ENCODE measurements at regions not wholly inside any gene's neighbourhood (a gene's known extent, or its start where the extent isn't known, plus 50 kb on each side); places are given as distances from the start of the nearest gene placed in this dataset.

DNA sequence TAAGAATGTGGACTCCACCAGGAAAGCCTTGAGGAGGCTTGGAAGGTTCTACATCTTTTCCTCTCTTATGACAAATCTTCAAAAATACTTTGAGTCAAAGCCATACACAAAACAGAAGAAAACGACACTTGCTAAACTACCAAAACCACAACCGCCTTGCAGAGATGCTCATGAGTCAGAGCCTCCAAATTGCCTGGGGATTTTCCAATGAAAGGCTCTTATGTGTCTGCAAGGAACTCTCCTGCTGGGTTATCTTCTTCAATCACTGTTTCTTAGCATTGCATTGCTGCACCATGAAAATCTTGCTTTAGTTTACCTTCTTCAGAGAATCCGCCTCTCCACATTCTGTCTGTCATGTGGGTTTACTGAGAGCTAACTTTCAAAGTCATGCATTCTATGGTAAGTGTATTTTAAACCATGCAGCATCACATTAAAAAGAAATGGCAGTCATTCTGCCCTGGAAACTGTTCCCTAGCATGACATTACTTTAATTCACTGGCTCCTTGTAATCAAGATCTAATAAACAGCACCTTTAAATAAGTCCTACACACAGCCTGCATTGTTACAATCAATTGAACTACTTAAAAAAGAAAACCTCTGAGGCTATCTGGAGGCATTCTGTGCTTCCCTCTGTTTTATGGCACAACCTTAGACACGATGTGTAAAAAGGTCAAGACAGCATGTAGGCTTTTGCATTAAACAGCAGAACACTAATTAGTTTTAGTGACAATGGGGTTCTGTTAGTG is 210.0 kb upstream of the FOXD3 start:
- no peak for TF ChIP-seq CTCF (IDR thresholded peaks at IDR 0.05)
- H3K4me3 Mint-ChIP-seq, result no peak overlapping the region
- H3K36me3 Mint-ChIP-seq (ENCODE audit: low read depth), result no peaks in the 10 kb centered on the region
- no peak overlapping the region for H3K27ac Mint-ChIP-seq
- no peaks in the 10 kb centered on the region for H3K4me1 Mint-ChIP-seq (ENCODE audit: low read depth)
- no peaks in the 10 kb centered on the region; the same call in 1 of the 2 replicates for H3K27me3 Mint-ChIP-seq (ENCODE audit: insufficient read depth)
- H3K9me3 Mint-ChIP-seq, result no peaks in the 10 kb centered on the region
- DNase-seq, result peak; percentile 37

GRCh38 chr1:63115527-63115926 is 206.8 kb upstream of the FOXD3 start:
- H3K27me3 Mint-ChIP-seq (ENCODE audit: insufficient read depth), result no peaks in the 10 kb centered on the region; the same call in 1 of the 2 replicates
- H3K4me1 Mint-ChIP-seq (ENCODE audit: low read depth), result no peaks in the 10 kb centered on the region

DNA sequence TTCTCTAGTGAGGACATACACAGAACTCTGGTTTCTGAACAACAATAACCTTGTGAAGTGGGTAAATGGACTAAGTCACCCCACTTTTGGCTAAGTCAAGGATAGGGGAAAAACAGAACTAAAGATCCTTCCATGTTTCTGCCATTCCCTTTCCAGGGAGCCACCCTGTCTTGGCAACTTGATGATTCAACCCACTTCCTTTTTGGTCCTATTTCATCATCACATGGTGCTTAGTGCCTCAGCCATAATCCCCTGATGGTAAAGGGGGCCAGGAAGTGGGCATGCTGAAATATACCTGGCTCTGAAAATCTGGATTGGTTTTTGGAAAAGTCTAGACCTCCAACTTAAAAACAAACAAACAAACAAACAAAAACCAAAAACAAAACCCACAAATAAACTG is 206.4 kb upstream of the FOXD3 start:
- Mint-ChIP-seq H3K4me1 (ENCODE audit: low read depth) (no peaks in the 10 kb centered on the region), H3K4me3 (no peak overlapping the region), H3K9me3 (no peaks in the 10 kb centered on the region; the same call in 1 of the 2 replicates), H3K27me3 (ENCODE audit: insufficient read depth) (no peaks in the 10 kb centered on the region; the same call in 1 of the 2 replicates), H3K36me3 (ENCODE audit: low read depth) (no peaks in the 10 kb centered on the region), H3K27ac (no peak overlapping the region)
- DNase-seq, result no peak
- no peak for TF ChIP-seq CTCF (IDR thresholded peaks at IDR 0.05)

More at GRCh38 chr1:63115527-63115926, 206.8 kb upstream of the FOXD3 start:
- no peak for DNase-seq
- Mint-ChIP-seq H3K27ac (no peak overlapping the region), H3K9me3 (no peaks in the 10 kb centered on the region; the same call in 1 of the 2 replicates), H3K36me3 (ENCODE audit: low read depth) (no peaks in the 10 kb centered on the region), H3K4me3 (no peak overlapping the region)
- TF ChIP-seq CTCF (IDR thresholded peaks at IDR 0.05), result no peak

DNA sequence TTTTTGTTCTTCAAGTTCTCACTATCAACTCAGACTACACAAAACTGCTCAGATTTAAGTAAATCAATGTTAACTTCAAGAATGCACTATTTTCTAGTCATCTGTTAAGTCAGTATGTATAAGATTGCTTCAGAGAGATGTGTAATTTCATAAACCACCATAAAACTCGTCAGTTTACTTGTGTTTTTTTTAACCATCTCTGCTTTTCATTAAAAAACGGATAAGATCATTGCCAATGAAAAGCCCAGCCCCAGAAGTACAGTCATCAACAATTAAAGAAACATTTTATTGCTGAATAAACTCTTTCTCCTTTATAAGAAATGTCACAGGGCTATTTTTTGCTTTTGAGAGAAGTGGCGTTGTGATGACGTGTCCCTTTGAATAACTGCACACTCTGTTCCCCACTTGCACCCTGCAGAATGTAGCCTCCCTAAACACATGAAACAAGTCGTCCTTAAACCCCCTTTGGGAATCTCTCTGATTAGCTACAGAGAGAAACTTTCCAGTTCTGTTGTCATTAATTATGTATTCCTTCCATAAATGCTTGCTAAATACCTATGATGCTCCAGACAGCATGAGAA is 202.7 kb upstream of the FOXD3 start:
- TF ChIP-seq CTCF (IDR thresholded peaks at IDR 0.05), result no peak
- Mint-ChIP-seq H3K36me3 (ENCODE audit: low read depth) (no peaks in the 10 kb centered on the region), H3K4me1 (ENCODE audit: low read depth) (peaks cover 3% of the 10 kb centered on the region), H3K27me3 (ENCODE audit: insufficient read depth) (peaks cover 2% of the 10 kb centered on the region; the same call in 1 of the 2 replicates), H3K27ac (no peak overlapping the region), H3K9me3 (no peaks in the 10 kb centered on the region; the same call in 1 of the 2 replicates), H3K4me3 (no peak overlapping the region)
- DNase-seq, result no peak

- Mint-ChIP-seq H3K4me3 (no peak overlapping the region; the same call in 1 of the 2 replicates), H3K27ac (no peak overlapping the region)
Measured at GRCh38 chr1:63122079-63122478, 200.3 kb upstream of the FOXD3 start.

More at GRCh38 chr1:63122079-63122478, 200.3 kb upstream of the FOXD3 start:
- Mint-ChIP-seq H3K4me1 (ENCODE audit: low read depth) (peaks cover 10% of the 10 kb centered on the region), H3K27me3 (ENCODE audit: insufficient read depth) (peaks cover 2% of the 10 kb centered on the region; the same call in 1 of the 2 replicates), H3K36me3 (ENCODE audit: low read depth) (no peaks in the 10 kb centered on the region), H3K9me3 (no peaks in the 10 kb centered on the region; the same call in 1 of the 2 replicates)
- DNase-seq, result no peak
- TF ChIP-seq CTCF (IDR thresholded peaks at IDR 0.05), result no peak

Data from HFFc6 (cell line).